GM18520 (cell line): ENCODE measurements at regions not wholly inside any gene's neighbourhood (a gene's known extent, or its start where the extent isn't known, plus 50 kb on each side); places are given as distances from the start of the nearest gene placed in this dataset.
"Not testable (repeated sequence)": the region's sequence is repeated elsewhere in the genome, so short reads cannot be mapped to it uniquely, and the experiment has no call there.

Experiments
- ATAC-seq: cut with Tn5 transposase; IDR thresholded peaks from one replicate; pipeline ENCODE4 v1.9.1; 2021; ENCODE audit not compliant: unreplicated experiment

GRCh38 chr1:166489670-166490436 is 323.1 kb upstream of the FAM78B start:
- ATAC-seq: peak; percentile 67

GRCh38 chr1:166490437-166490991 is 323.7 kb upstream of the FAM78B start:
- peak; percentile 45 for ATAC-seq

GRCh38 chr1:166493765-166494164 is 327.0 kb upstream of the FAM78B start:
- ATAC-seq: not testable (repeated sequence)

GRCh38 chr1:166507347-166507746 is 331.9 kb upstream of the POGK start:
- ATAC-seq: no peak

- ATAC-seq: no peak
Observed at GRCh38 chr1:166511761-166512160, 327.5 kb upstream of the POGK start.

GRCh38 chr1:166514067-166514466 is 325.2 kb upstream of the POGK start:
- no peak for ATAC-seq

- ATAC-seq: no peak
Observed at GRCh38 chr1:166527752-166528151, 311.5 kb upstream of the POGK start.

GRCh38 chr1:166538646-166539045 is 300.6 kb upstream of the POGK start:
- no peak for ATAC-seq

GRCh38 chr1:166544036-166544435 is 295.2 kb upstream of the POGK start:
- no peak for ATAC-seq

- ATAC-seq: no peak
Observed at GRCh38 chr1:166544561-166544960, 294.7 kb upstream of the POGK start.

- no peak for ATAC-seq
Observed at GRCh38 chr1:166552706-166553105, 286.6 kb upstream of the POGK start.

- no peak for ATAC-seq
Observed at GRCh38 chr1:166570954-166571353, 268.3 kb upstream of the POGK start.

GRCh38 chr1:166573199-166573598 is 266.1 kb upstream of the POGK start:
- no peak for ATAC-seq

- ATAC-seq: no peak
Observed at GRCh38 chr1:166579557-166580501, 259.4 kb upstream of the POGK start.

- no peak for ATAC-seq
Observed at GRCh38 chr1:166588741-166589140, 250.5 kb upstream of the POGK start.

GRCh38 chr1:166590161-166590560 is 249.1 kb upstream of the POGK start:
- ATAC-seq: no peak

- ATAC-seq: no peak
Observed at GRCh38 chr1:166594646-166595045, 244.6 kb upstream of the POGK start.

GRCh38 chr1:166597516-166597915 is 241.8 kb upstream of the POGK start:
- no peak for ATAC-seq

- no peak for ATAC-seq
Observed at GRCh38 chr1:166600574-166600973, 238.7 kb upstream of the POGK start.

- no peak for ATAC-seq
Observed at GRCh38 chr1:166601650-166602278, 237.5 kb upstream of the POGK start.

- ATAC-seq: not testable (repeated sequence)
Observed at GRCh38 chr1:166602801-166603200, 236.5 kb upstream of the POGK start.
